ENCODE measurements at regions not wholly inside any gene's neighbourhood (a gene's known extent, or its start where the extent isn't known, plus 50 kb on each side); places are given as distances from the start of the nearest gene placed in this dataset.

GRCh38 chr7:113301983-113302382 is 183.6 kb upstream of the SMIM30 start:
- Histone ChIP-seq H3K79me2 (replicated peaks; ENCODE audit: insufficient read depth, low read length) (no peaks in the 10 kb centered on the region), H4K20me1 (ENCODE audit: insufficient read depth) (no peaks in the 10 kb centered on the region), H3K4me3 (ENCODE audit: low read length) (no peak overlapping the region), H3F3A (ENCODE audit: insufficient read depth, low read length, poor library complexity, severe bottlenecking) (no peaks in the 10 kb centered on the region), H3K9me3 (ENCODE audit: low read length) (no peaks in the 10 kb centered on the region), H3K4me2 (ENCODE audit: low read length) (no peak overlapping the region), H3K9me2 (ENCODE audit: insufficient read depth, low read length) (no peaks in the 10 kb centered on the region), H3K9ac (ENCODE audit: low read length) (no peak overlapping the region), H2AFZ (ENCODE audit: low read depth, low read length) (no peak overlapping the region), H3K27ac (ENCODE audit: low read length) (no peak overlapping the region), H3K27me3 (ENCODE audit: insufficient read depth, low read depth, low read length) (no peaks in the 10 kb centered on the region), H3K36me3 (ENCODE audit: insufficient read depth, low read length) (no peaks in the 10 kb centered on the region)
- TF ChIP-seq EP300 (conservative IDR thresholded peaks at IDR 0.05; ENCODE audit: poor library complexity, severe bottlenecking), result no peak
- TF ChIP-seq CTCF (IDR thresholded peaks at IDR 0.05; ENCODE audit: poor library complexity, severe bottlenecking), result no peak
- TF ChIP-seq, protein P1, sequence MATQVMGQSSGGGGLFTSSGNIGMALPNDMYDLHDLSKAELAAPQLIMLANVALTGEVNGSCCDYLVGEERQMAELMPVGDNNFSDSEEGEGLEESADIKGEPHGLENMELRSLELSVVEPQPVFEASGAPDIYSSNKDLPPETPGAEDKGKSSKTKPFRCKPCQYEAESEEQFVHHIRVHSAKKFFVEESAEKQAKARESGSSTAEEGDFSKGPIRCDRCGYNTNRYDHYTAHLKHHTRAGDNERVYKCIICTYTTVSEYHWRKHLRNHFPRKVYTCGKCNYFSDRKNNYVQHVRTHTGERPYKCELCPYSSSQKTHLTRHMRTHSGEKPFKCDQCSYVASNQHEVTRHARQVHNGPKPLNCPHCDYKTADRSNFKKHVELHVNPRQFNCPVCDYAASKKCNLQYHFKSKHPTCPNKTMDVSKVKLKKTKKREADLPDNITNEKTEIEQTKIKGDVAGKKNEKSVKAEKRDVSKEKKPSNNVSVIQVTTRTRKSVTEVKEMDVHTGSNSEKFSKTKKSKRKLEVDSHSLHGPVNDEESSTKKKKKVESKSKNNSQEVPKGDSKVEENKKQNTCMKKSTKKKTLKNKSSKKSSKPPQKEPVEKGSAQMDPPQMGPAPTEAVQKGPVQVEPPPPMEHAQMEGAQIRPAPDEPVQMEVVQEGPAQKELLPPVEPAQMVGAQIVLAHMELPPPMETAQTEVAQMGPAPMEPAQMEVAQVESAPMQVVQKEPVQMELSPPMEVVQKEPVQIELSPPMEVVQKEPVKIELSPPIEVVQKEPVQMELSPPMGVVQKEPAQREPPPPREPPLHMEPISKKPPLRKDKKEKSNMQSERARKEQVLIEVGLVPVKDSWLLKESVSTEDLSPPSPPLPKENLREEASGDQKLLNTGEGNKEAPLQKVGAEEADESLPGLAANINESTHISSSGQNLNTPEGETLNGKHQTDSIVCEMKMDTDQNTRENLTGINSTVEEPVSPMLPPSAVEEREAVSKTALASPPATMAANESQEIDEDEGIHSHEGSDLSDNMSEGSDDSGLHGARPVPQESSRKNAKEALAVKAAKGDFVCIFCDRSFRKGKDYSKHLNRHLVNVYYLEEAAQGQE (IDR thresholded peaks at IDR 0.05; ENCODE audit: borderline replicate concordance), result no peak
- no peak for TF ChIP-seq POLR2AphosphoS5 (IDR thresholded peaks at IDR 0.05)
- TF ChIP-seq EZH2 (IDR thresholded peaks at IDR 0.05; ENCODE audit: borderline replicate concordance, insufficient read depth, low read length, poor library complexity, severe bottlenecking), result no peak
- no peak for TF ChIP-seq MXI1 (conservative IDR thresholded peaks at IDR 0.05; ENCODE audit: poor library complexity, severe bottlenecking)
- no peak for TF ChIP-seq SMC3 (conservative IDR thresholded peaks at IDR 0.05; ENCODE audit: poor library complexity)
- TF ChIP-seq TAF1 (IDR thresholded peaks at IDR 0.05; ENCODE audit: low read depth), result no peak

DNA sequence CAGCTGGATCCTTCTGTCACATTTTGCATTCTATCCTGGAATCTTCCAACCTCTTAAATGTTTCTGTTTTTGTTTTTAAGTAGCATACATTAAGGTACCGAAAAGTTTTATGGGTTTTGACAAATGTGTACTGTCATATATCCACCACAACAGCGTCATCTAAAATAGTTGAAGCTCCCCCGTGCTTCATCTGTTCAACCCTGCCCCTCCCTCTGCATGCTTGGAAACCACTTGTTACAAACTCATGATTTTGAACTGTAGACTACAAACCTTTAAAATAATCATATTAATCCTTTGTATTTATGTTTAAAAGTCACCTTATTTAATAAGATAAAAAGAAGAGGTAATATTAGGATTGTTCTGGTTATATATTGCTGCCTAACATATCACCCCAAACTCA is 182.8 kb upstream of the SMIM30 start:
- H3K79me2 ChIP-seq (replicated peaks; ENCODE audit: insufficient read depth, low read length), result no peaks in the 10 kb centered on the region

More for the DNA sequence above, 182.8 kb upstream of the SMIM30 start:
- Histone ChIP-seq H3K27ac (ENCODE audit: low read length) (no peak overlapping the region), H4K20me1 (ENCODE audit: insufficient read depth) (no peaks in the 10 kb centered on the region), H3F3A (ENCODE audit: insufficient read depth, low read length, poor library complexity, severe bottlenecking) (no peaks in the 10 kb centered on the region), H3K4me3 (ENCODE audit: low read length) (no peak overlapping the region), H3K36me3 (ENCODE audit: insufficient read depth, low read length) (no peaks in the 10 kb centered on the region), H3K9ac (ENCODE audit: low read length) (no peak overlapping the region), H3K27me3 (ENCODE audit: insufficient read depth, low read depth, low read length) (no peaks in the 10 kb centered on the region), H2AFZ (ENCODE audit: low read depth, low read length) (no peak overlapping the region), H3K4me2 (ENCODE audit: low read length) (no peak overlapping the region), H3K9me3 (ENCODE audit: low read length) (no peaks in the 10 kb centered on the region), H3K9me2 (ENCODE audit: insufficient read depth, low read length) (no peaks in the 10 kb centered on the region)
- no peak for TF ChIP-seq TAF1 (IDR thresholded peaks at IDR 0.05; ENCODE audit: low read depth)
- TF ChIP-seq CTCF (IDR thresholded peaks at IDR 0.05; ENCODE audit: poor library complexity, severe bottlenecking), result no peak
- no peak for TF ChIP-seq EP300 (conservative IDR thresholded peaks at IDR 0.05; ENCODE audit: poor library complexity, severe bottlenecking)
- no peak for TF ChIP-seq EZH2 (IDR thresholded peaks at IDR 0.05; ENCODE audit: borderline replicate concordance, insufficient read depth, low read length, poor library complexity, severe bottlenecking)
- no peak for TF ChIP-seq SMC3 (conservative IDR thresholded peaks at IDR 0.05; ENCODE audit: poor library complexity)
